SK-N-MC (cell line): ENCODE measurements at regions not wholly inside any gene's neighbourhood (a gene's known extent, or its start where the extent isn't known, plus 50 kb on each side); places are given as distances from the start of the nearest gene placed in this dataset.

Experiments used
- EZH2 ChIP-seq: fragments of 200-600 bp; sonication (generic); IDR thresholded peaks from one replicate; pipeline ENCODE4 v1.6.1; 2017; ENCODE audit warnings: antibody characterized with exemption
- FOXP2 ChIP-seq: optimal IDR thresholded peaks from 2 replicates; pipeline ENCODE3; 2011; ENCODE audit warnings: mild to moderate bottlenecking, moderate library complexity; ENCODE audit not compliant: insufficient read depth; ENCODE audit errors: extremely low read length, control extremely low read depth
- POLR2AphosphoS5 ChIP-seq: IDR thresholded peaks from 2 replicates; pipeline ENCODE4 v1.6.1; 2012; ENCODE audit warnings: mild to moderate bottlenecking, low read depth, low read length, borderline replicate concordance

GRCh38 chr1:173294843-173295242 is 87.7 kb upstream of the TNFSF4 start:
- no peak for TF ChIP-seq EZH2
- TF ChIP-seq POLR2AphosphoS5: no peak
- TF ChIP-seq FOXP2: no peak
